K562 (cell line): ENCODE measurements at regions not wholly inside any gene's neighbourhood (a gene's known extent, or its start where the extent isn't known, plus 50 kb on each side); places are given as distances from the start of the nearest gene placed in this dataset.

Experiments used
- ATAC-seq: fragments of 200-7000 bp; cut with Tn5 transposase; 3 replicates; pipeline ENCODE4 v1.9.1; 2020; ENCODE audit warnings: moderate library complexity
- BruUV-seq: library from RNA; stranded (reverse); fragments of 400-500 nt; replicated peaks from 2 replicates; lab custom pipeline; 2021; lab: Mats Ljungman, UMichigan
- CTCF ChIA-PET: fragments of 300-600 bp; formaldehyde crosslinking; extraction: SDS; loops from one replicate; lab custom pipeline; 2021; ENCODE audit warnings: low intra/inter-chr PET ratio; lab: Yijun Ruan, JAX
- POLR2A ChIA-PET: fragments of 300-600, 350-650 bp; sonication (Branson Sonifier 250); formaldehyde crosslinking; extraction: SDS; loops from one replicate; lab custom pipeline; 2021; ENCODE audit warnings: antibody characterized with exemption, inconsistent platforms; lab: Yijun Ruan, JAX
- DNase-seq, 4 experiments: peaks; one replicate each; pipeline versions ENCODE4 v3.0.0 to v3.0.0-alpha.2; 2011 to 2018; ENCODE audit warnings: low spot score in 3 of 4, mixed read lengths in 3 of 4; ENCODE audit errors: extremely low read depth in 1 of 4
- FAIRE-seq: peaks from 2 replicates; lab custom pipeline; 2011; peaks lifted over from hg19 to GRCh38; lab: Jason Lieb, UNC
- H2AFZ ChIP-seq: 2 replicates; pipeline ENCODE4 v1.6.0; 2011; ENCODE audit warnings: low read depth, low read length, control low read depth, inconsistent platforms
- H3K27ac ChIP-seq: fragments of 200-600 bp; 3 replicates; pipeline ENCODE4 v1.8.0; 2011; ENCODE audit warnings: low read depth, mild to moderate bottlenecking, control low read depth, inconsistent platforms, low read length, moderate library complexity, mixed read lengths; ENCODE audit errors: extremely low read depth
- H3K27me3 ChIP-seq, 2 experiments: fragments of 300-600 bp in 1 of 2; 2 replicates in 1 of 2; 3 replicates in 1 of 2; pipeline versions ENCODE4 v1.6.0 to v1.8.0; 2011; ENCODE audit warnings: inconsistent platforms in 2 of 2, low read length in 2 of 2, mild to moderate bottlenecking in 1 of 2, mixed read lengths in 1 of 2, moderate library complexity in 1 of 2; ENCODE audit not compliant: control insufficient read depth in 2 of 2, insufficient read depth in 2 of 2
- H3K36me3 ChIP-seq: fragments of 300-600 bp; 3 replicates; pipeline ENCODE4 v1.8.0; 2011; ENCODE audit warnings: mild to moderate bottlenecking, low read length, inconsistent platforms; ENCODE audit not compliant: control insufficient read depth, insufficient read depth
- H3K4me1 ChIP-seq, 2 experiments: fragments of 200-600 bp in 1 of 2; replicated peaks in 1 of 2; 2 replicates in 1 of 2; 3 replicates in 1 of 2; pipeline versions ENCODE4 v1.5.1 to v1.8.0; 2011; ENCODE audit warnings: inconsistent platforms in 2 of 2, low read length in 2 of 2, mild to moderate bottlenecking in 1 of 2, mixed read lengths in 1 of 2, moderate library complexity in 1 of 2; ENCODE audit not compliant: control insufficient read depth in 2 of 2, insufficient read depth in 2 of 2
- H3K4me2 ChIP-seq: 2 replicates; pipeline ENCODE4 v1.6.1; 2011; ENCODE audit warnings: low read length, control low read depth, inconsistent platforms, mixed read lengths; ENCODE audit not compliant: insufficient read depth
- H3K4me3 ChIP-seq: fragments of 200-600 bp; sonication (generic), shearing (Covaris generic); 2 replicates; pipeline ENCODE4 v1.5.1; 2016; ENCODE audit warnings: control low read depth, inconsistent platforms
- H3K79me2 ChIP-seq: fragments of 200-600 bp; 3 replicates; pipeline ENCODE4 v1.8.0; 2011; ENCODE audit warnings: low read length, inconsistent platforms; ENCODE audit not compliant: control insufficient read depth, insufficient read depth
- H3K9ac ChIP-seq, 2 experiments: 2 replicates each; pipeline versions ENCODE4 v1.6.0 to v1.6.1; 2011; ENCODE audit warnings: low read depth in 2 of 2, low read length in 2 of 2, control low read depth in 1 of 2, inconsistent platforms in 1 of 2, mild to moderate bottlenecking in 1 of 2, mixed read lengths in 1 of 2; ENCODE audit not compliant: insufficient read depth in 1 of 2
- H3K9me1 ChIP-seq: one replicate; pipeline ENCODE4 v1.6.0; 2011; ENCODE audit warnings: inconsistent platforms, mild to moderate bottlenecking, low read length, moderate library complexity; ENCODE audit not compliant: control insufficient read depth, insufficient read depth
- H3K9me3 ChIP-seq: replicated peaks from 2 replicates; pipeline ENCODE4 v1.5.1; 2011; ENCODE audit warnings: low read depth, low read length, inconsistent platforms; ENCODE audit not compliant: control insufficient read depth, insufficient read depth
- H4K20me1 ChIP-seq: replicated peaks from 2 replicates; pipeline ENCODE4 v1.6.1; 2011; ENCODE audit warnings: low read length, inconsistent platforms, mixed read lengths; ENCODE audit not compliant: control insufficient read depth, insufficient read depth
- EHMT2 ChIP-seq: fragments of 450-650 bp; IDR thresholded peaks from 2 replicates; pipeline ENCODE4 v1.6.1; 2018; ENCODE audit warnings: antibody characterized with exemption
- L3MBTL2 ChIP-seq: fragments of 450-650 bp; IDR thresholded peaks from 2 replicates; pipeline ENCODE4 v1.6.1; 2016; ENCODE audit warnings: mild to moderate bottlenecking, moderate library complexity
- NUFIP1 ChIP-seq: fragments of 450-650 bp; IDR thresholded peaks from 2 replicates; pipeline ENCODE4 v1.6.1; 2018; ENCODE audit not compliant: partially characterized antibody
- POLR2AphosphoS5 ChIP-seq: IDR thresholded peaks from 2 replicates; pipeline ENCODE4 v1.6.1; 2011; ENCODE audit warnings: mild to moderate bottlenecking, low read depth, low read length, moderate library complexity; ENCODE audit not compliant: control insufficient read depth, insufficient read depth
- SP1 ChIP-seq: sonication (generic); formaldehyde crosslinking; IDR thresholded peaks from 2 replicates; pipeline ENCODE4 v1.8.1; 2022; ENCODE audit warnings: mild to moderate bottlenecking, missing genetic modification reagents
- SPI1 ChIP-seq: IDR thresholded peaks from 2 replicates; pipeline ENCODE4 v1.6.1; 2011; ENCODE audit warnings: low read depth, low read length, control low read depth, borderline replicate concordance
- THRB ChIP-seq: fragments of 450-650 bp; formaldehyde crosslinking; conservative IDR thresholded peaks from 2 replicates; pipeline ENCODE4 v1.4.0; 2022; ENCODE audit warnings: mild to moderate bottlenecking, missing genetic modification characterization
- ZBTB11 ChIP-seq, 3 experiments: fragments of 200-800 bp in 1 of 3; fragments of 250-450 bp in 1 of 3; fragments of 450-650 bp in 1 of 3; sonication (Bioruptor Pico) in 1 of 3; sonication (Bioruptor generic) in 1 of 3; formaldehyde crosslinking in 1 of 3; IDR thresholded peaks; 2 replicates each; pipeline versions ENCODE4 v1.6.1 to v1.8.0; 2016 to 2022; ENCODE audit warnings: mild to moderate bottlenecking in 2 of 3, missing genetic modification characterization in 2 of 3, missing compliant biosample characterization in 1 of 3, moderate library complexity in 1 of 3
- ZNF282 ChIP-seq: sonication (generic); formaldehyde crosslinking; IDR thresholded peaks from 2 replicates; pipeline ENCODE4 v1.8.1; 2023; ENCODE audit warnings: missing genetic modification reagents
- WGBS: fragments of 100-300 bp; shearing (Covaris generic); methylation state at CpG from one replicate; pipeline ENCODE4 v1.1.6; 2016; ENCODE audit warnings: low coverage, mixed read lengths; ENCODE audit not compliant: insufficient coverage; ENCODE audit errors: missing lambda C conversion rate; 5-methylcytosine and 5-hydroxymethylcytosine counted together
- in situ Hi-C: fragments of 300-500 bp; cut with MboI; formaldehyde crosslinking; loops from 4 replicates; pipeline ENCODE4 v1.15.0; 2018; ENCODE audit warnings: inconsistent platforms, mixed read lengths
- intact Hi-C: fragments of 100-400 bp; cut with micrococcal nuclease; formaldehyde crosslinking; loops from 2 replicates; pipeline ENCODE4 v1.14.2; 2022

GRCh38 chr5:73380041-73380440, 68.5 kb downstream of the FOXD1 start:
- H3K79me2 ChIP-seq, result no peaks in the 10 kb centered on the region
- TF ChIP-seq NUFIP1 (no peak), THRB (CRISPR knock-in tag) (no peak), POLR2AphosphoS5 (no peak), SP1 (CRISPR knock-in tag) (no peak), ZNF282 (CRISPR knock-in tag) (no peak), ZBTB11 (CRISPR knock-in tag; IDR thresholded peaks at IDR 0.05) (no peak), L3MBTL2 (no peak), SPI1 (no peak), EHMT2 (no peak)
- ATAC-seq (no peak), DNase-seq (no peak), FAIRE-seq (no peak)
- POLR2A ChIA-PET, result no interaction called here
- no peaks in the 10 kb centered on the region for H3K36me3 ChIP-seq
- H3K27ac ChIP-seq, result no peak overlapping the region
- in situ Hi-C loops (no loop called here), intact Hi-C loops (no loop called here)
- H3K27me3 ChIP-seq, result peaks cover 28 to 45% of the 10 kb centered on the region in 2 experiments
- peaks cover 0 to 21% of the 10 kb centered on the region in 2 experiments; a peak in 1 of 5 replicates for H3K4me1 ChIP-seq
- H3K4me3 ChIP-seq, result no peak overlapping the region
- CTCF ChIA-PET, result no interaction called here
- no TSS peak for BruUV-seq
- no peak overlapping the region for H3K4me2 ChIP-seq
- H3K9me1 ChIP-seq, result no peaks in the 10 kb centered on the region
- 0 out of 4 replicates have a peak overlapping the region, but pooled peaks of 1 of the 2 experiments have one; percentile 11 for H3K9ac ChIP-seq
- no peak overlapping the region for H2AFZ ChIP-seq
- WGBS, result 12% methylated on average over 19 of the region's 19 CpGs
- no peaks in the 10 kb centered on the region for H4K20me1 ChIP-seq
- H3K9me3 ChIP-seq, result no peaks in the 10 kb centered on the region
